C4-2B (cell line): ENCODE measurements at regions not wholly inside any gene's neighbourhood (a gene's known extent, or its start where the extent isn't known, plus 50 kb on each side); places are given as distances from the start of the nearest gene placed in this dataset.

ENCODE experiments used
- CTCF ChIP-seq: fragments of 450-650 bp; conservative IDR thresholded peaks from 2 replicates; pipeline ENCODE4 v1.5.1; 2017; ENCODE audit warnings: mild to moderate bottlenecking
- ZFX ChIP-seq: fragments of 450-650 bp; IDR thresholded peaks from 2 replicates; pipeline ENCODE4 v1.6.1; 2017

GRCh38 chr4:22988526-22988925 lies 295.8 kb downstream of the GBA3 start:
- TF ChIP-seq CTCF (no peak), ZFX (no peak)
